Suprapubic skin (tissue), 4 donors: ENCODE measurements at regions not wholly inside any gene's neighbourhood (a gene's known extent, or its start where the extent isn't known, plus 50 kb on each side); places are given as distances from the start of the nearest gene placed in this dataset.
"Not testable (repeated sequence)": the region's sequence is repeated elsewhere in the genome, so short reads cannot be mapped to it uniquely, and the experiment has no call there.

Source experiments
- CTCF ChIP-seq, 2 donors: fragments of 200-600 bp in 1 of 2; fragments of 450-650 bp in 1 of 2; sonication (generic) in 1 of 2; IDR thresholded peaks; one replicate each; pipeline ENCODE4 v1.5.1; 2016 to 2019; ENCODE audit warnings: antibody characterized with exemption in 2 of 2, mild to moderate bottlenecking in 1 of 2, moderate library complexity in 1 of 2
- EP300 ChIP-seq: sonication (generic); formaldehyde crosslinking; IDR thresholded peaks from one replicate; pipeline ENCODE4 v1.6.1; 2017; ENCODE audit warnings: antibody characterized with exemption
- POLR2A ChIP-seq, 2 donors: fragments of 450-650 bp; IDR thresholded peaks; one replicate each; pipeline ENCODE4 v1.6.1; 2017; ENCODE audit warnings: antibody characterized with exemption in 2 of 2, mild to moderate bottlenecking in 2 of 2, moderate library complexity in 2 of 2
- POLR2AphosphoS5 ChIP-seq, 3 donors: sonication (generic); formaldehyde crosslinking; IDR thresholded peaks; one replicate each; pipeline ENCODE4 v1.6.1; 2017; ENCODE audit warnings: antibody characterized with exemption in 3 of 3

GRCh38 chr21:10445685-10446084 is 75.7 kb upstream of the TPTE start:
- not testable (repeated sequence) for TF ChIP-seq POLR2A (IDR thresholded peaks at IDR 0.05); CTCF (IDR thresholded peaks at IDR 0.05); EP300; POLR2AphosphoS5 (IDR thresholded peaks at IDR 0.05)
